ENCODE measurements at regions not wholly inside any gene's neighbourhood (a gene's known extent, or its start where the extent isn't known, plus 50 kb on each side); places are given as distances from the start of the nearest gene placed in this dataset.
A peak's percentile ranks its signal among the peaks of the same experiment; 100 is the strongest.

- H3K27ac ChIP-seq = no peak overlapping the region
- H3K4me3 ChIP-seq = no peak overlapping the region
- H3K27me3 ChIP-seq = no peaks in the 10 kb centered on the region
- H3K9me3 ChIP-seq = no peaks in the 10 kb centered on the region
- DNase-seq = no peak
- WGBS, 2 donors = 96 to 98% methylated on average over 11 of the region's 11 CpGs
- H3K4me1 ChIP-seq = no peaks in the 10 kb centered on the region
- TF ChIP-seq CTCF (IDR thresholded peaks at IDR 0.05) (no peak), EP300 (IDR thresholded peaks at IDR 0.05) (no peak), POLR2A (IDR thresholded peaks at IDR 0.05) (no peak), POLR2AphosphoS5 (IDR thresholded peaks at IDR 0.05) (no peak)
- intact Hi-C loops (cut with DNase I) = no loop called here
- no peaks in the 10 kb centered on the region for H3K36me3 ChIP-seq
These were observed 81.9 kb upstream of the UXS1 start for GRCh38 chr2:106275971-106276370.

- H3K36me3 ChIP-seq = no peaks in the 10 kb centered on the region
- WGBS, 2 donors = 79 to 87% methylated on average over 7 of the region's 7 CpGs
- H3K9me3 ChIP-seq = no peaks in the 10 kb centered on the region
- no peak overlapping the region for H3K27ac ChIP-seq
- intact Hi-C loops (cut with DNase I) = no loop called here
- peaks cover 0 to 11% (median 4%) of the 10 kb centered on the region in 4 donors for H3K4me1 ChIP-seq
- no peak for DNase-seq
- H3K4me3 ChIP-seq = no peak overlapping the region
- no peaks in the 10 kb centered on the region for H3K27me3 ChIP-seq
- TF ChIP-seq EP300 (IDR thresholded peaks at IDR 0.05) = no peak
- no peak for TF ChIP-seq POLR2AphosphoS5 (IDR thresholded peaks at IDR 0.05)
- TF ChIP-seq CTCF (IDR thresholded peaks at IDR 0.05) = no peak
- no peak for TF ChIP-seq POLR2A (IDR thresholded peaks at IDR 0.05)
These were observed 80.6 kb upstream of the UXS1 start for GRCh38 chr2:106274668-106275067.

- intact Hi-C loops (cut with DNase I) = no loop called here
- WGBS, 2 donors = 80 to 86% methylated on average over 7 of the region's 7 CpGs
- no peak for TF ChIP-seq EP300 (IDR thresholded peaks at IDR 0.05)
- TF ChIP-seq CTCF (IDR thresholded peaks at IDR 0.05) = no peak
- TF ChIP-seq POLR2A (IDR thresholded peaks at IDR 0.05) = no peak
- no peak for TF ChIP-seq POLR2AphosphoS5 (IDR thresholded peaks at IDR 0.05)
- Histone ChIP-seq H3K4me1 (peaks cover 0 to 13% (median 5%) of the 10 kb centered on the region in 4 donors), H3K27ac (no peak overlapping the region), H3K4me3 (no peak overlapping the region), H3K27me3 (no peaks in the 10 kb centered on the region), H3K36me3 (no peaks in the 10 kb centered on the region), H3K9me3 (no peaks in the 10 kb centered on the region)
- no peak for DNase-seq
These were observed 78.2 kb upstream of the UXS1 start for GRCh38 chr2:106272216-106272807.

- WGBS, 2 donors = 54 to 84% methylated on average over 9 of the region's 9 CpGs
- H3K27me3 ChIP-seq = no peaks in the 10 kb centered on the region
- peaks cover 0 to 13% (median 5%) of the 10 kb centered on the region in 4 donors for H3K4me1 ChIP-seq
- H3K4me3 ChIP-seq = peak overlapping the region in 2 of 4 donors; percentile 42 to 45
- H3K9me3 ChIP-seq = no peaks in the 10 kb centered on the region
- TF ChIP-seq POLR2AphosphoS5 (IDR thresholded peaks at IDR 0.05) (no peak), EP300 (IDR thresholded peaks at IDR 0.05) (no peak), POLR2A (IDR thresholded peaks at IDR 0.05) (no peak), CTCF (IDR thresholded peaks at IDR 0.05) (no peak)
- no peaks in the 10 kb centered on the region for H3K36me3 ChIP-seq
- intact Hi-C loops (cut with DNase I) = no loop called here
- no peak overlapping the region for H3K27ac ChIP-seq
- no peak for DNase-seq
These were observed 76.4 kb upstream of the UXS1 start for GRCh38 chr2:106270471-106270891.
